ACC112 (cell line): ENCODE measurements at regions not wholly inside any gene's neighbourhood (a gene's known extent, or its start where the extent isn't known, plus 50 kb on each side); places are given as distances from the start of the nearest gene placed in this dataset.

Source experiments
- H2AFZ ChIP-seq: fragments of 200-600 bp; sonication (generic); one replicate; pipeline ENCODE4 v1.6.0; 2017; ENCODE audit warnings: antibody characterized with exemption, low read length; ENCODE audit not compliant: unreplicated experiment
- H3K27ac ChIP-seq: fragments of 200-600 bp; sonication (generic); 2 replicates; pipeline ENCODE4 v1.5.1; 2014; ENCODE audit warnings: low read depth, mild to moderate bottlenecking, antibody characterized with exemption, low read length, moderate library complexity
- H3K27me3 ChIP-seq: fragments of 200-600 bp; sonication (generic); 2 replicates; pipeline ENCODE4 v1.6.1; 2014; ENCODE audit warnings: mild to moderate bottlenecking, antibody characterized with exemption, low read length, moderate library complexity, mixed read lengths; ENCODE audit not compliant: insufficient read depth
- H3K36me3 ChIP-seq: fragments of 200-600 bp; sonication (generic); 2 replicates; pipeline ENCODE4 v1.6.1; 2016; ENCODE audit warnings: mild to moderate bottlenecking, antibody characterized with exemption, low read length, moderate library complexity, mixed read lengths; ENCODE audit not compliant: insufficient read depth
- H3K4me1 ChIP-seq: fragments of 200-600 bp; sonication (generic); one replicate; pipeline ENCODE4 v1.6.1; 2016; ENCODE audit warnings: low read length, mixed read lengths; ENCODE audit not compliant: insufficient read depth, unreplicated experiment, control insufficient read depth
- H3K4me3 ChIP-seq: fragments of 200-600 bp; sonication (generic); 2 replicates; pipeline ENCODE4 v1.5.1; 2014; ENCODE audit warnings: mild to moderate bottlenecking, low read depth, low read length
- H3K79me2 ChIP-seq: fragments of 200-600 bp; sonication (generic); one replicate; pipeline ENCODE4 v1.6.0; 2016; ENCODE audit warnings: low read length; ENCODE audit not compliant: control insufficient read depth, unreplicated experiment, insufficient read depth

- Histone ChIP-seq H3K4me1 (no peaks in the 10 kb centered on the region), H3K79me2 (no peaks in the 10 kb centered on the region), H2AFZ (no peak overlapping the region), H3K36me3 (no peaks in the 10 kb centered on the region), H3K27me3 (no peaks in the 10 kb centered on the region), H3K27ac (no peak overlapping the region), H3K4me3 (no peak overlapping the region)
Observed at GRCh38 chr3:64856106-64856505, 168.3 kb upstream of the ADAMTS9 start.

DNA sequence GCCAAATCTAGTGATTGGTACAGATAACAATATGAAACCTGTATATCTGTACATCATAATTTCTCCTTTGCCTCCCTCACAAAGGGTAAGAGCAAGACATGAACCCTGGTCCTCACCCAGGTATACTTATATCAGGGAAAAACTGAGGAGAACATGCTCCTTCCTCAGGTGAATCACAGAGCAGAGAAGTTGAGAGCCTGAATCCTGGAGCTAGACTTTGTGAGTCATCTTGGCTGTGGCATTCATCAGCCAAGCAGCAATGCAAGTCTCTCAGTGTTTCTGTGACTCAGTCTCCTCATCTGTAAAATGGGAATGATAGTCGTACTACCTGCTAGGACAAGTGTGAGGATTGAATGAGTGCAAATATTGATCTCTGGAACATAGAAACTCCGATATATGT lies 165.7 kb upstream of the ADAMTS9 start:
- Histone ChIP-seq H2AFZ (no peak overlapping the region), H3K79me2 (no peaks in the 10 kb centered on the region), H3K4me3 (no peak overlapping the region), H3K36me3 (no peaks in the 10 kb centered on the region), H3K27ac (no peak overlapping the region), H3K4me1 (no peaks in the 10 kb centered on the region), H3K27me3 (no peaks in the 10 kb centered on the region)

GRCh38 chr3:64852738-64853137 lies 164.9 kb upstream of the ADAMTS9 start:
- H3K27ac ChIP-seq = no peak overlapping the region
- no peak overlapping the region for H3K4me3 ChIP-seq
- no peaks in the 10 kb centered on the region for H3K4me1 ChIP-seq
- no peaks in the 10 kb centered on the region for H3K27me3 ChIP-seq
- no peaks in the 10 kb centered on the region for H3K79me2 ChIP-seq
- H3K36me3 ChIP-seq = no peaks in the 10 kb centered on the region
- no peak overlapping the region for H2AFZ ChIP-seq

DNA sequence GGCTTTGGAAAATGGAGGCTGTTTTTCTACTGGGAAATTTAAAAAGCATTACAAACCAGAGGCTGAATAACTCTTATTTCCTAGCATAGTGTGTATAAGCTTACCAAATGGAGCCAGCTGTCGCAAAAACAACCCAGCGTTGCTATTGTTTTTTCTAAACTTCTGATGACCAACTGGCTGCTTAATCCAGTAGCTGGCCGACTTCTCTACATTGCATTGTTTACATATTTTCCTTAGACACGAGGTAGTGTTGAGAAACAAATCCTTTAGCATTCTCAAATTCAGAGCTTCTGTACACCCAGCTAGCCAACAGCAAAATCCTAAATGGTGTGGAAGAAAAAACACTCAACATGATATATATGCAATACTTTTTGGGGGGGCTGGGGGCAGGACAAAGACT lies 161.0 kb upstream of the ADAMTS9 start:
- no peaks in the 10 kb centered on the region for H3K4me1 ChIP-seq
- no peaks in the 10 kb centered on the region for H3K79me2 ChIP-seq
- H3K36me3 ChIP-seq = no peaks in the 10 kb centered on the region
- no peaks in the 10 kb centered on the region for H3K27me3 ChIP-seq
- no peak overlapping the region for H3K27ac ChIP-seq
- H3K4me3 ChIP-seq = no peak overlapping the region
- no peak overlapping the region for H2AFZ ChIP-seq

GRCh38 chr3:64848127-64848800 lies 160.5 kb upstream of the ADAMTS9 start:
- no peak overlapping the region for H3K27ac ChIP-seq
- no peaks in the 10 kb centered on the region for H3K36me3 ChIP-seq

GRCh38 chr3:64844558-64844957 lies 156.8 kb upstream of the ADAMTS9 start:
- Histone ChIP-seq H3K27ac (no peak overlapping the region), H3K4me1 (no peaks in the 10 kb centered on the region), H3K36me3 (no peaks in the 10 kb centered on the region), H2AFZ (no peak overlapping the region), H3K4me3 (no peak overlapping the region), H3K27me3 (no peaks in the 10 kb centered on the region), H3K79me2 (no peaks in the 10 kb centered on the region)

More at GRCh38 chr3:64848127-64848800, 160.5 kb upstream of the ADAMTS9 start:
- no peaks in the 10 kb centered on the region for H3K27me3 ChIP-seq
- H3K79me2 ChIP-seq = no peaks in the 10 kb centered on the region
- no peak overlapping the region for H2AFZ ChIP-seq
- H3K4me3 ChIP-seq = no peak overlapping the region
- H3K4me1 ChIP-seq = no peaks in the 10 kb centered on the region

DNA sequence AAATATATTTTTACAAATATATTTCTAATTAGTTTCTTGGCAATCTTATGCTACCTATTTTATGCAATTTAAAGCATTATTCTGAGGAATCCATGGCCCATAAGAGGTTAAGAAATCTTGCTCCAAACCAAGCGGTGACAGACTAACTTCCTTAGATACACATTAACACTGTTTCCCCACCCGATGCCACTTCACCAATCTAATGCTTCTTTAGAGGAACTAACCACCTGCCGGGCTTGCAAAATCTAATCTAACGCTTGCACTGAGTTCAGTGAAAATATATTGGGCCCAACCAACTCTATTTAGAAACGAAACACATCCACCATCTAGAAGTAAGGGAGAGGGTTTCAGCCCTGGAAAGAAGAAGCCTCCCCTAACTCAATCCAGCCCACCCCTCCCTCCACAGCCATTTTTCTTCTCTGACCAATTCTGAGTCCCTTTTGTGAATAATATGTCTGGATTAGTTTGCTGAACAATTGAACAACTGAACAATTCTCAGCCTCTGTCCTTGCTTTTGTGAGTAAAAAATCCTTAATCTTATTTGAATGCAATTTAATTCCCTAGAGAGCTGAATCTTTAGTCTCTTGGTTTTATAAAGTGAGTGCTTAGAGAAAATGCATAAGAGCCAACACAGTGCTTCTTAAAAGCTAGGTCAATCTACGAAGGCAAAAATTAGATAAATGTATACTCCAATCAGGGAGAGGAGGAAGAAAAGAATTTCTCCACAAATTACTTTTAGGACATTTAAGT lies 150.4 kb upstream of the ADAMTS9 start:
- Histone ChIP-seq H3K27me3 (no peaks in the 10 kb centered on the region), H3K36me3 (no peaks in the 10 kb centered on the region), H3K4me3 (no peak overlapping the region), H2AFZ (no peak overlapping the region), H3K4me1 (no peaks in the 10 kb centered on the region), H3K79me2 (no peaks in the 10 kb centered on the region), H3K27ac (no peak overlapping the region)

GRCh38 chr3:64837126-64837738 lies 149.4 kb upstream of the ADAMTS9 start:
- Histone ChIP-seq H3K27me3 (no peaks in the 10 kb centered on the region), H3K27ac (no peak overlapping the region), H3K79me2 (no peaks in the 10 kb centered on the region), H3K4me3 (no peak overlapping the region), H2AFZ (no peak overlapping the region), H3K36me3 (no peaks in the 10 kb centered on the region), H3K4me1 (no peaks in the 10 kb centered on the region)

- Histone ChIP-seq H3K4me1 (no peaks in the 10 kb centered on the region), H3K27me3 (no peaks in the 10 kb centered on the region), H3K79me2 (no peaks in the 10 kb centered on the region), H3K36me3 (no peaks in the 10 kb centered on the region), H2AFZ (no peak overlapping the region), H3K4me3 (no peak overlapping the region), H3K27ac (no peak overlapping the region)
Observed at GRCh38 chr3:64836097-64836496, 148.3 kb upstream of the ADAMTS9 start.

DNA sequence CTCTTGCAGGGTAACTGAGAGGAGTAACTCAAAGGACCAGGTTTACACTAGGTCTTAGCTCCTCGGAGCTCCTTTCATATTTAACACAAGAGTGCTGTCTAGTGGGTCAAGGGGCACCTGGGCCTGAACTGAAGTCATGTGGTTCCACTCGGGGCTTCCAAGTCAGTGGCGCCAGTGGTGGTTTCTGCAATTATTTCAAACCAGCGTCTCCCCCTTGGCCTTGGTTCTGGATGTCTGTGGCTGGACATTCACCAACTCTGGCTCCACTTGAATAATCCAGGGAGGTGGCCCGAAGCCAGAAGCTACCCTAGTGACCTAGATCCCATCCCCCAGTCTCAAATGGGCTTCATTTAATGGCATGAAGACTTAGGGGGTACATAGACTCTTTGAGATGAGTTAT lies 144.3 kb upstream of the ADAMTS9 start:
- no peak overlapping the region for H2AFZ ChIP-seq
- H3K27me3 ChIP-seq = no peaks in the 10 kb centered on the region
- no peaks in the 10 kb centered on the region for H3K36me3 ChIP-seq
- H3K4me3 ChIP-seq = no peak overlapping the region
- H3K4me1 ChIP-seq = no peaks in the 10 kb centered on the region
- H3K79me2 ChIP-seq = no peaks in the 10 kb centered on the region
- no peak overlapping the region for H3K27ac ChIP-seq

- Histone ChIP-seq H3K4me3 (no peak overlapping the region), H3K27me3 (no peaks in the 10 kb centered on the region), H3K36me3 (no peaks in the 10 kb centered on the region), H2AFZ (no peak overlapping the region), H3K27ac (no peak overlapping the region), H3K4me1 (no peaks in the 10 kb centered on the region), H3K79me2 (no peaks in the 10 kb centered on the region)
Observed at GRCh38 chr3:64830681-64831080, 142.9 kb upstream of the ADAMTS9 start.
